DMS153 (cell line): ENCODE measurements at regions not wholly inside any gene's neighbourhood (a gene's known extent, or its start where the extent isn't known, plus 50 kb on each side); places are given as distances from the start of the nearest gene placed in this dataset.

Experiments
- DNase-seq: peaks from one replicate; lab custom pipeline; 2025; lab: John Stamatoyannopoulos, UW

- DNase-seq: no peak
Observed at GRCh38 chr14:54209511-54210250, 187.1 kb upstream of the CDKN3 start.

DNA sequence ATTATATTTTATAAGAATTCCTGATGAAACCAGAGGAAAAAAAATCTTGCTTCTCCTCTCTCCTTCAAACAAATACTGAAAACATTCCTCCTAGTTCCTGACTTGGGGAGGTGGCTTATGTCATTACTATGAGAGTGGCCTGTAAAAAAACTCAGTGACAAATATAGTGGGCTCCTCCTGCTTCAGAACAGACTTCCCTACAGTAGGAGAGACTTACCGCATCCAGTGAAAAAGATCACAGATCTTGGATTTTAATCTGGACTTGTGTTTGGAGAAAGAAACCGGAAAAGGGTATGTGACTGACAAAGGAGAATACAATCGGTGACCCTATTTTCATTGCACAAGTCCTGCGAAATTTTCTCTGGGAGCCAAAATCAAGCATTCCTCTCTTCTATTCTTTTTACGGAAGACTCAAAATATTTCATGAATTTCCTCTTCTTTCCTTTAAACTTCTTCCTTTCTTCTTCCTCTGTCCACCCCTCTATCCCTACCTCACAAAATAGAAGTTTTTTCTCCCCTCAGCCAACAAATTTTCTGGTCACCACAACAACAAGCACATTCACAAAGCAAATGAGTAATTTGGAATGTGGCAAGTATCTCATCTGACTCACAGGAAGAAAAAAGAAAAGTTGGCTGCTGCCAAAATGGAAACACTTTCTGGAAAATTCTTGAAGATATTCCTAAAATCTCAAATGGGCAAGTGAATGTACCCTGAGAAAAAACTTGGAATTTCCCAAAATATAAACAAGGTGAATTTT is 185.1 kb upstream of the CDKN3 start:
- DNase-seq: no peak

DNA sequence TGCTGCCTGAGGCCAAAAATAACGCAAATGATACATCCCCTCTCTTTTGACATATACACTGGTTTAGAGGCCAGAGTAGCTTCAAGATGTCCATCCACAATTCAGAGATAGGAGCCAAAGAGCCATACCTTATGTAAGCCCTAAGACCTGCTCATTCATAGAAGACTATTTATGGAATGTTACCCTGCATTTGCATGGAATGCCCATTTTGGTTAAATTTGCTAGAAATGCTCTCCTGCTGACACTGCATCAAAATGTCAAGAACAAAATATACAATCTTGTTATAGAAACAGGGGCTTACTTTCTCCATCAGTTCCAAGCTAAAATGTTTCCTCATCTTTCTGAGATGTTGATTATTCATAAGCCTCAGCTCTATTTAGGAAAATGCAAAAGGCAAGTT is 183.3 kb upstream of the CDKN3 start:
- DNase-seq: no peak

DNA sequence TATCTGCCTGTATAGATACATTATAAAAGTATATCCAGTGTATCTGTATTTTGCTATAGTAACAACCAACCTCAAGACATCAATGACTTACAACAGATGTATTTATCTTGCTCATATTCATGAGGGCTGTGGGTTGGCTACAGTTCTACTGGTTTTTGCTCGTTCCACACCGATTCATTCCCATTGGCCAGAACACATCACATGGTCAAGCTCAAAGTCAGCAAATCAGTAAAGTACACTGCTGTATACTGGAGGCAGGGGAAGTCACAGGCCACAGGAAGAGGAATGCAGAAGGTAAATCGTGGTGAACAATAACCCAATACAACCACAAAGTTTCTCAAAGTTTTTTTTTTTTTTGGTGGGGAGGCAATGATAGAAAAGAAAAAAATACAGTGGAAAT is 180.0 kb upstream of the CDKN3 start:
- DNase-seq: no peak

DNA sequence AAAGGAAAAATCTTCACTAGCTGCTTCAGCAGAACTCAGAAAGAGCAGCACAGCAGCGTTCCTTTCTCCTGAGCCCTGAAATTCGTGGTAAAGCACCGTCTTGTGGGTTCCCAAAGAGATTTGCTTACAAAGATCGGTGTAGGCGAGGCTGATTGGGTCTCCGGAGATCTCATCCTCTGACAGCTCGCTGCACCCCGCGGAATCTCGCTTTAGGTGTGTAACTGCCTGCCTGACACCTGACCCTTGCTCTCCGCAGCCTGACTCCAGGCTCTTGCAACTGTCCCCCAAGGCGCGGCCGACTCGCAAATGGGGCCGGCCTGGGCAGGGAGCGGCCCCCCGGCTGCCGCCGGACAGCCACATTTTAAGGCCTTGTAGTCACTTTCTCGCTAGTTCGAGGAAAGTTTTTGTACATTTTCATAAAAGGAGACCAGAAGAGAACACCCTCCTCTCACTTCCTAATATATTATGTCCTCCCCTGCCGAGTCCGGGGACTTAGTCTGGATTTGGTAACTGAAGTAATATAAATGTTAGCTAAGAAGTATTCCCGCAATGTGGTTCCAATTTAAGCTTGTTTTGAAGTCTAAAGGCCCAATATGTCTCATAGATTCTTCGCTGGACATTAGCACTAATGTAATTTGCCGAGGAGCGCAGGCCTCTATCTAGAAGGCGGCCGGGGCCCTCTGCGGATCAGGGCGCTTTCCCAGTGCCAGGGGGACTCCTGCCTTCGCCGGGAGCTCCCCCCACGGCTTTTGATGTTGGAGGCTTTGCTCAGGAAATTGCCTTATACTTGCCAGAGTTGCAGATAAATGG is 177.3 kb upstream of the CDKN3 start:
- no peak for DNase-seq

DNA sequence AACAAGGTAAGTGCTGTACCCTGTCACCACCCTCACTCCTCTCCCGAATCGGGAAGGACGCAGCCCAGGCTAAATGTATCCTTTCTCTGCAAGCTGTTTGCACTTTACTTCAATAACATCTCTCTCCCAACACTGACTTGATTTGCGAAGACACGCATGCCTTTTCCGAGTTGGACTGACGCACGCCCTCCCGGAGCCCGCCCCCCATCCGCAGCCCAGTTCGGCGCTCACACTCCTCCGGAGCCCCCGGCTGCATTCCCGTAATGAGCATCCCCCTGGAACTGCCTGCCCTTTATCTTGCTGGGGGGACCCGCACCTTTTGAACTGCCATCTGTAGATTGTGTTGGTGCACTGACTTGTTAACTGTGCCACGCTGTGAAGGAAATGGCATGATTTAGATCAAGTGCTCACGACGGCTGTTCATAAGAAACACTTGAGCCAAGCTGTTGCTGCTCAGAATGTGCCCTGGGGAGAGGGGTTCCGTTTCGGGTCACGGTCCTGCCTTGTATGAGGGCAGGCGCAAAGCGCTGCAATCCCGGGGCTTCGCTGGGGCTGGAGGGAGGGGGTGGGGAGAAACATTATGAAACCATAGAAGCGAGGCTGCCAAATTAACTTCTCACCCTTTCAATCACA is 176.6 kb upstream of the CDKN3 start:
- DNase-seq: no peak

GRCh38 chr14:54220704-54221431 is 175.9 kb upstream of the CDKN3 start:
- DNase-seq: no peak

DNA sequence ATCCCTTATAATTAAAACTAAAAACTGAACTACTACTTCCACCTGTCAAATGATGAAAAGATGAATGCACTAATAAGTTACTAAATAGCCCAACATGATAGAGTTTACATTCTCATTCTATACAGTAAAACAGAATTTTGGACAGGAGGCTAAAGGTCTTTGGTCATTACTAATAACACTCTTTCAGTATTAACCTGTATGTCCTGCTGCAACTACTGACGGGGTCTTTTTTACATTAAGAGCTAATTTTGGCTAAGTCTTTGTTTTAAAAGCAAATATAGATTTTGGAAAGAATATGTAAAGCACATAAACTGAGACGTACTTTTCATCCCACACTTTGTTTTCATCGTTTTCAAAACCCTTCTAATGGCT is 175.4 kb upstream of the CDKN3 start:
- DNase-seq: no peak

- DNase-seq: no peak
Observed at GRCh38 chr14:54221971-54222370, 174.8 kb upstream of the CDKN3 start.

GRCh38 chr14:54223831-54224402 is 172.9 kb upstream of the CDKN3 start:
- DNase-seq: no peak

DNA sequence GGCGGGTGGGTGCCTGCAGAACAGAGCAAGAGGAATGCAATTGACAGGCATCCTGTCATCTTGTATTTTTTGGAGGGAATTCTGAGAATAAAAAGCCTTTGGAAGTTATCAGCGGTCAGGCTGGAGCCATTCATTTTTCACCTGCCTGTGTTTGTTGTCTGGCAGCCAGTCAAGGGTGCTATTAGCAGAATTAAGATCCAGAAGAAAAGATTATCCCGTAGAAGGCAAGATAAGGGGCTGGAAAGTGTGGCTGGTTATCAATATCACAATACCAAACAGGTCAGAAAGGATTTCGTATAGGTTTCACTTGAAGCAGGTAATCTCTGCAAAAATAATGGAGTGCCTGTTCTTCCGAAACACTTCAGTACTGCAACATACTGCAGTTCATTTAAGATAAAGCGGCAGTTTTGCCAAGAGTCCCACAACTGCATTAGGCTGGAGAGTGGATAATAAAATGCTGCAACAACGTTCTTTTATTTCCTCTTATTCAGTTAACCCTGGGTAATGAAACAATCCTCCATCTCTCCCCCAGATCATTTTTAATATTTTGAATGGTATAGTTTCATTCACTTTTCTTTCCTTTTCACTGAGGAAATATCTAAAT is 171.2 kb upstream of the CDKN3 start:
- DNase-seq: no peak

- DNase-seq: no peak
Observed at GRCh38 chr14:54226103-54226502, 170.7 kb upstream of the CDKN3 start.

DNA sequence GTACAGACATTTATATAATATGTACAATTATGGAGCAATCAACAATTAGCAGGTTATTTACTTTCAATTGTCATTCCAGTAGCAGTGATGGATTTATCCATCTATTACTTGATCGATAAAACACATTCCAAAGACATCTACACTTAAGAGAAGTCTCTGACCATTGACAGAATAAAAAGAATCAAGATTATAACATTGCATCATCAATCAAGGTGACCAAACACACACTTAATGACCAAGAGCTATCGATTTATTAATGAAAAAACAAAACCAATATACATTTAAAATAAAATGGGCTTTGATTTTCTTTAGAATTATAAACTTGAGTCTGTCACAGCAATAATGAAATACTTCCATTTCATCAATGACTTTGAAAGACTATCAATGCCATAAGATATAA is 170.2 kb upstream of the CDKN3 start:
- DNase-seq: no peak

- no peak for DNase-seq
Observed at GRCh38 chr14:54229136-54229535, 167.7 kb upstream of the CDKN3 start.

DNA sequence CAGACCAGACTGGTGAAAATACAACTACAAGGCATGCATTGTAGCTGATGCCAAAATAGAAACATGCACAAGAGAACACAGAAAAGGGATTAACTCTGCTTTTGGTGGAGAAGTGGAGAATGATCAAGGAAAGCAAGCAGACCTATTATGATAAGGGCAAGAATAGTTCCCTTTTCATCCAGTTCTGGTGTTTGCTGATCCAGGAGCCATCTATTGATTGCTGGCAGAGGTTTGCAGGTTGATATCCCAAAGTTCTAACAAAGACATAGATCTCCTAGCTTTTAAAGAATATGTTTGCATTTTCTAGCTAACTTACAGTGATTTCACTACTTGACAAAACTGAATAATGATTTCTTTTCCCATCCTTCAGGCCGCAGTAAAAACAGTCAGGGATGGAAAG is 166.2 kb upstream of the CDKN3 start:
- no peak for DNase-seq

DNA sequence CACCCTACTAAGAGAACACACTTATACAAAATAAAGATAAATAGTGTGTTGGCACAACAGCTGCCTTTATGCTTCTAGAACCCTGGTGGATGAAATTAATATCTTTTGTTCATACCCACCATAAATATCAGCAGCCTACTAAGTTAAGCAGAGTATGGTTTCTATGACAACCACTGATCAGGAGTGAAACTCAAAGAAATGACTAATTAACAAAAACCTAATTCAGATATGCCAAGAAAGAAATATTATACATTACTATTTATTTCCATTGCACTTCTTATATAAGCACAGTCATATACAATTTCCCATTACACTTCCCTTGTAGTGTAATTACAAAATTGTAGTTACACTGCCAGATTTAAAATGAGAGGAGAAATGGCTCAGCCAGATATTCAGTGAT is 164.1 kb upstream of the CDKN3 start:
- DNase-seq: no peak

DNA sequence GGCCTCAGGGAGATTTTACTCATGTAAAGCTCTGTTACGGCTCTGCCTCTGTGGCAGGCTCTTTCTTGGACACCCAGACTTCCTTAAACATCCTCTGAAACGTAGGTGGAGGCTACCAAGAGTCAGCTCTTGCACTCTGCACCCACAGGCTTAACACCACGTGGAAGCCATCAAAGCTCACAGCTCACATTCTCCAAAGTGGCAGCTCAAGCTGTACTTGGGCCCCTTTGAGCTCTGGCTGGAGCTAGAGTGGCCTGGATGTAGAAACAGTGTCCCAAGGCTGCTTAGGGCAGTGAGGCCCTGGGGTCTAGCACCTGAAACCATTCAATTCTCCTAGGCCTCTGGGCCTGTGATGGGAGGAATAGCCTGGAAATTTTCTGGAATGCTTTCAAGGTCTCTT is 155.3 kb upstream of the CDKN3 start:
- no peak for DNase-seq

DNA sequence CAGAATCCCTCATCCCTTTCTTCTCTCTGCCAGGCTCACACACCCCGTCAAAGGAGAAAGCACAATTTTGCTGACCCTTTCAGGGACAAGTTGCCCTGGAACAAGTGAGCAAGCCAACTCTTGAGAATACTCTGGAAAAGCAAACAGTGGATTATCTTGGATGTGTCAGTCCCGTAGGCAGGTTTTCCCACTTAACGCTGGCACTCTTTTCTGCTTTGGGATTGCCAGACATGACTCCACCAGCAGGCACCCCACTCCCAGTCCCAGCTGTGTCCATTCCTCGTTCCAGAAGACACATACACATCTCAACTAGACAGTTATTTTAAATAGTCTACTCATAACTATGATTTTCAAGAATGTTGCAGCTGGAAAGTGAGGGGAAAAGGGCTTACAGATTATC is 145.5 kb upstream of the CDKN3 start:
- DNase-seq: no peak

GRCh38 chr14:54252072-54252730 is 144.6 kb upstream of the CDKN3 start:
- no peak for DNase-seq

- no peak for DNase-seq
Observed at GRCh38 chr14:54253195-54253947, 143.4 kb upstream of the CDKN3 start.
